ENCODE measurements at regions not wholly inside any gene's neighbourhood (a gene's known extent, or its start where the extent isn't known, plus 50 kb on each side); places are given as distances from the start of the nearest gene placed in this dataset.

DNA sequence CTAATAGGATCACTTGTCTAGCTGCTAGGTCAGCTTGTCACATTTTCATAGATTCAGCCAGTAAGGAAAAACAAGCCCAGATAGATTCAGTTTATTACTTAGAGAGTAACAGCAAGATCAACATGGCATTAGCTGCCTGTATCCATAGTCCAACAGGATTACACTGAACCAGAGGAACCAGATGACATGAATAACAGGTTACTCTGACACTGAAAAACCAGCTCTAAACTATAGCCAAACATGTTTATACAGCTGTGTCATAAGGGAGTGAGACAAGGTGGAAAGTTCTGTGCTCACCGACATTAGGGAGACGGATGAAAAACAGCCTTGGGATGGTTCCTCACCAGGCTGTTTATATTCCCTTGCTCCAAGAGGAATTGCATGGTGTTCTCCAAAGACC, 102.9 kb upstream of the EOLA2 start:
- 73 to 93% methylated on average over 2 of the region's 2 CpGs for WGBS, 2 donors
- TF ChIP-seq POLR2A (IDR thresholded peaks at IDR 0.05) = no peak
- TF ChIP-seq, protein P1, sequence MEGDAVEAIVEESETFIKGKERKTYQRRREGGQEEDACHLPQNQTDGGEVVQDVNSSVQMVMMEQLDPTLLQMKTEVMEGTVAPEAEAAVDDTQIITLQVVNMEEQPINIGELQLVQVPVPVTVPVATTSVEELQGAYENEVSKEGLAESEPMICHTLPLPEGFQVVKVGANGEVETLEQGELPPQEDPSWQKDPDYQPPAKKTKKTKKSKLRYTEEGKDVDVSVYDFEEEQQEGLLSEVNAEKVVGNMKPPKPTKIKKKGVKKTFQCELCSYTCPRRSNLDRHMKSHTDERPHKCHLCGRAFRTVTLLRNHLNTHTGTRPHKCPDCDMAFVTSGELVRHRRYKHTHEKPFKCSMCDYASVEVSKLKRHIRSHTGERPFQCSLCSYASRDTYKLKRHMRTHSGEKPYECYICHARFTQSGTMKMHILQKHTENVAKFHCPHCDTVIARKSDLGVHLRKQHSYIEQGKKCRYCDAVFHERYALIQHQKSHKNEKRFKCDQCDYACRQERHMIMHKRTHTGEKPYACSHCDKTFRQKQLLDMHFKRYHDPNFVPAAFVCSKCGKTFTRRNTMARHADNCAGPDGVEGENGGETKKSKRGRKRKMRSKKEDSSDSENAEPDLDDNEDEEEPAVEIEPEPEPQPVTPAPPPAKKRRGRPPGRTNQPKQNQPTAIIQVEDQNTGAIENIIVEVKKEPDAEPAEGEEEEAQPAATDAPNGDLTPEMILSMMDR (IDR thresholded peaks at IDR 0.05) = no peak
- intact Hi-C loops (cut with DNase I; ENCODE audit: low total_unique reads) = no loop called here

DNA sequence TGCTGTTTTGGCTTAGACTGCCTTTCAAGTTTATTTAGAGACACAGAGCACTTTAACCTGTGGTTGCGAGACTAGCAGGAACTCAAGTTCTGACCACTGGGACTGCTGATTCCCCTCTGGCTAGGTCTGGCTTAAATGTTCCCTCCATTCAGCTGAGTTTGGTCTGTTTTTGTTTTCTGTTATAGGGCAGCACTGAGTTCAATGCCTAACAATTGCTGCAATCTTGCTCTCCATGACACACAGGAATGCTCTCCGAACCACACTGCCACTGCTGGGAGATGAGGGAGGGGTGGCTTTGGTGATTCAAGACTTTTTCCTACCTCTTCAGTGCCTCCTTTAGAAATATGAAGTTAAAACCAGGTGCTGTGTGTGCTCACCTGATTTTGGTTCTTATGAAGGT, 106.3 kb upstream of the EOLA2 start:
- no peak for DNase-seq (ENCODE audit: low spot score in 2 of 2)
- intact Hi-C loops (cut with DNase I; ENCODE audit: low total_unique reads) = no loop called here
- TF ChIP-seq, protein P1 (IDR thresholded peaks at IDR 0.05) = no peak
- TF ChIP-seq POLR2A (IDR thresholded peaks at IDR 0.05) = no peak
- H3K4me3 ChIP-seq (ENCODE audit: low read depth, poor library complexity, severe bottlenecking) = no peak overlapping the region
- 42 to 70% methylated on average over 1 to 2 of the region's 2 CpGs for WGBS, 2 donors

More for the DNA sequence above, 102.9 kb upstream of the EOLA2 start:
- H3K4me3 ChIP-seq (ENCODE audit: low read depth, poor library complexity, severe bottlenecking) = no peak overlapping the region
- no peak for DNase-seq (ENCODE audit: low spot score in 2 of 2)

DNA sequence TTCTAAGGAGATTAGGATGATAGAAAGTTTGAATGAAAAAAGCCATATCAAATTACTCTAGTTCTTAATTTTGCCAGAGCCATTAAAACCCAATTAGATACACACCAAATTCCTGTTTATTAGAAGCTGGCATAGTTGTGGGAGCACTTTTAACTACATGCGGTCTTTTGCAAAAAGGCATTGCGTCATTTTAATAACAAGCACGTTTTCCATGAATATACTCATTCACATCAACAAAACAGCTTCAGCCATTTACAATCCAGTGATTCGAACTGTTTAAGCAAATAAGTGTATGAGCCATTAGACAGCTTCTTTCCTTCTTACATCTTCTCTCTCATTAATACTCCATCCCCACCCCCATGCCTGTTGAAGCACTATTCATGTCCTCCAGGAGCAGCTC, 109.5 kb upstream of the EOLA2 start:
- intact Hi-C loops (cut with DNase I; ENCODE audit: low total_unique reads) = no loop called here
- no peak for DNase-seq (ENCODE audit: low spot score in 2 of 2)
- no peak for TF ChIP-seq POLR2A (IDR thresholded peaks at IDR 0.05)
- TF ChIP-seq, protein P1 (IDR thresholded peaks at IDR 0.05) = no peak
- 60 to 73% methylated on average over 4 of the region's 4 CpGs for WGBS, 2 donors
- H3K4me3 ChIP-seq (ENCODE audit: low read depth, poor library complexity, severe bottlenecking) = no peak overlapping the region

DNA sequence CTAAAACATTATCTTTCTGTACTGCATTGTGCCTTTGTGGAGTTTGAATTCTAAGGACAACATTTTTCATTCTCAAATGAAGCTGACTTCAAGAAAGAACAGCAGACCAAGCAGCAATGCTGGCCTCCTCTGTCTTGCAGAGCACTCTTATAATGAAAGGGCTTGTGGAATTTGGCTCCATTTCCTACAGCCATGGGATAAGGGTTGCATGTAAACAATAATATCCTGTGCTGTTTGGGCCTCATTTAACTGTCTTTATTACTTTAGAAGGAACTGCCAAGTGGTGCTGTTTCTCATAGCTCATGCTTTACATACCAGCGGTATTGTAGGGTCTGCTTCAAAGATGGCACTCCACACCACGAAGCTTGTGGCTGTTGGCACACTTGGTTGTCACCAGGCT, 111.4 kb upstream of the EOLA2 start:
- intact Hi-C loops (cut with DNase I; ENCODE audit: low total_unique reads) = no loop called here
- no peak for DNase-seq (ENCODE audit: low spot score in 2 of 2)
- no peak overlapping the region for H3K4me3 ChIP-seq (ENCODE audit: low read depth, poor library complexity, severe bottlenecking)
- 49 to 72% methylated on average over 2 of the region's 2 CpGs for WGBS, 2 donors
- TF ChIP-seq, protein P1 (IDR thresholded peaks at IDR 0.05) = no peak
- TF ChIP-seq POLR2A (IDR thresholded peaks at IDR 0.05) = no peak

DNA sequence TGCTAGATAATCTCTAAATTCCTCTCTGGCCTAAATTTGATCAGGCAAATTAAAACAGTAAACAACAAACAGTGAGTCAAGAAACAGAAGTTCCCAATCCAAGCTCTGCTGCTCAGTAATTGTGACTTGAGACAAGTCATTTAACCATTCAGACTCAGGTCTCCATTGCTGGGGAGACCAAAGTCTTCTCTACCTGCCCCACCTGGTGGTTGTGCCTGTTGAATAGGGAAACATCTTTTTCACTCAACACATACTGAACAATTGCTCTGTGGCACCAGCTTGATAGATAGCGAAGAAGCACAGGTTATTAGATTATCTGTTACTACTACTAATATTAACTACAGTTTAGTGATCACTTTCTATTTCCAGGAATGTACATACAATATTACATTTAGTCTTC, 112.1 kb upstream of the EOLA2 start:
- TF ChIP-seq, protein P1 (IDR thresholded peaks at IDR 0.05) = no peak
- no peak for TF ChIP-seq POLR2A (IDR thresholded peaks at IDR 0.05)
- intact Hi-C loops (cut with DNase I; ENCODE audit: low total_unique reads) = no loop called here
- 93 to 100% methylated on average over 1 of the region's 1 CpG for WGBS, 2 donors
- no peak for DNase-seq (ENCODE audit: low spot score in 2 of 2)
- no peak overlapping the region for H3K4me3 ChIP-seq (ENCODE audit: low read depth, poor library complexity, severe bottlenecking)

DNA sequence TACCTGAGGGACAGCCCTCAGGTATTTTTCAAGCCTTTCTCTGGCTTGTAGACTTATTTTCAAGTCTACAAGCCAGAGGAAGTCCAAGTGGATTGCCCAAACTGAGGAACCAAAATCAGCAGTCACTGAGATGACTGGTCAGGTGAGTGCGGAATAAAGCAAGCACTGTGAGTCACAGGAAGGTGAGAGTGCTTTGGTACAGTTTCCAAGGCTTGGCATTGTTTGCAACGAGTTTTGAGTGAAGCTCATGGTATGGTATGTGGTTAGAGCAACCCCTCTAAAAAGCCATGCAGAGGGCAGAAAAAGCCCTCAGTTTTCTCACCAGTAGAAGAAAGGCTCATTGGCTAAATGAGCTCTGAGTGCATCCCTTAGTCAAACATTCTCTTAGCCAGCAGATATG, 112.8 kb upstream of the EOLA2 start:
- DNase-seq (ENCODE audit: low spot score in 2 of 2) = no peak
- intact Hi-C loops (cut with DNase I; ENCODE audit: low total_unique reads) = no loop called here
- WGBS, 2 donors = 50 to 61% methylated on average over 2 of the region's 2 CpGs
- no peak overlapping the region for H3K4me3 ChIP-seq (ENCODE audit: low read depth, poor library complexity, severe bottlenecking)
- TF ChIP-seq, protein P1 (IDR thresholded peaks at IDR 0.05) = no peak
- no peak for TF ChIP-seq POLR2A (IDR thresholded peaks at IDR 0.05)
